B cell (primary cell): ENCODE measurements at regions not wholly inside any gene's neighbourhood (a gene's known extent, or its start where the extent isn't known, plus 50 kb on each side); places are given as distances from the start of the nearest gene placed in this dataset.

Experiments used
- ATAC-seq: fragments of 200-7000 bp; cut with Tn5 transposase; one replicate; pipeline ENCODE4 v1.10.0; 2021; ENCODE audit warnings: low read depth, mild to moderate bottlenecking, moderate number of reproducible peaks, moderate library complexity
- CTCF ChIA-PET: fragments of 350-600 bp; sonication (Branson Sonifier 250); formaldehyde crosslinking; loops from one replicate; lab custom pipeline; 2021; ENCODE audit warnings: antibody characterized with exemption, inconsistent platforms; lab: Charles Lee
- POLR2A ChIA-PET: fragments of 350-600 bp; sonication (Branson Sonifier 250); formaldehyde crosslinking; loops from one replicate; lab custom pipeline; 2021; ENCODE audit warnings: antibody characterized with exemption; lab: Charles Lee
- DNase-seq: peaks from one replicate; pipeline ENCODE4 v3.0.0; 2013
- H2AFZ ChIP-seq: 2 replicates; pipeline ENCODE4 v1.6.1; 2012; ENCODE audit warnings: mild to moderate bottlenecking, low read depth, low read length; ENCODE audit not compliant: insufficient read depth, poor library complexity, severe bottlenecking
- H3K27ac ChIP-seq, 2 donors: 1 replicate in 1 of 2; 2 replicates in 1 of 2; pipeline ENCODE4 v1.5.1; 2012 to 2013; ENCODE audit warnings: low read length in 2 of 2, mild to moderate bottlenecking in 2 of 2, moderate library complexity in 1 of 2
- H3K27me3 ChIP-seq, 4 experiments: fragments of 200-600 bp in 1 of 4; sonication (generic) in 1 of 4; replicated peaks in 1 of 4; 1 replicate in 2 of 4; 2 replicates in 2 of 4; pipeline versions ENCODE4 v1.6.1 to v1.7.0; 2013 to 2016; ENCODE audit warnings: low read length in 3 of 4, mild to moderate bottlenecking in 2 of 4, mixed read lengths in 1 of 4, moderate library complexity in 1 of 4; ENCODE audit not compliant: insufficient read depth in 4 of 4, control insufficient read depth in 3 of 4; ENCODE audit errors: control extremely low read depth in 1 of 4
- H3K36me3 ChIP-seq, 2 experiments: replicated peaks in 1 of 2; 1 replicate in 1 of 2; 2 replicates in 1 of 2; pipeline versions ENCODE4 v1.6.1 to v1.7.1; 2013; ENCODE audit warnings: low read length in 1 of 2; ENCODE audit not compliant: insufficient read depth in 2 of 2, control insufficient read depth in 1 of 2; ENCODE audit errors: control extremely low read depth in 1 of 2, extremely low read depth in 1 of 2
- H3K4me1 ChIP-seq, 2 donors: fragments of 200-600 bp in 1 of 2; sonication (generic) in 1 of 2; 1 replicate in 1 of 2; 2 replicates in 1 of 2; pipeline versions ENCODE4 v1.5.1 to v1.6.1; 2013 to 2017; ENCODE audit warnings: low read length in 2 of 2; ENCODE audit not compliant: control insufficient read depth in 2 of 2, insufficient read depth in 2 of 2
- H3K4me2 ChIP-seq: replicated peaks from 2 replicates; pipeline ENCODE3; 2012; ENCODE audit warnings: mild to moderate bottlenecking, low read depth, low read length; ENCODE audit not compliant: poor library complexity, severe bottlenecking
- H3K4me3 ChIP-seq, 5 experiments: fragments of 200-600 bp in 1 of 5; sonication (generic) in 1 of 5; 1 replicate in 3 of 5; 2 replicates in 2 of 5; pipeline versions ENCODE4 v1.5.1 to v1.7.0; 2011 to 2016; ENCODE audit warnings: low read length in 4 of 5, mild to moderate bottlenecking in 4 of 5, low read depth in 2 of 5, control low read depth in 1 of 5, moderate library complexity in 1 of 5; ENCODE audit not compliant: insufficient read depth in 1 of 5; ENCODE audit errors: control extremely low read depth in 1 of 5, extremely low read depth in 1 of 5
- H3K79me2 ChIP-seq: fragments of 200-600 bp; sonication (generic); one replicate; pipeline ENCODE4 v1.6.0; 2016; ENCODE audit warnings: low read length; ENCODE audit not compliant: control insufficient read depth, insufficient read depth
- H3K9ac ChIP-seq: fragments of 200-600 bp; sonication (generic); 2 replicates; pipeline ENCODE4 v1.6.1; 2017; ENCODE audit warnings: mild to moderate bottlenecking, low read length, moderate library complexity
- H3K9me3 ChIP-seq, 3 donors: one replicate each; pipeline versions ENCODE4 v1.6.1 to v1.7.1; 2013; ENCODE audit warnings: low read length in 2 of 3; ENCODE audit not compliant: control insufficient read depth in 2 of 3, insufficient read depth in 1 of 3; ENCODE audit errors: control extremely low read depth in 1 of 3
- H4K20me1 ChIP-seq: 2 replicates; pipeline ENCODE4 v1.6.0; 2012; ENCODE audit warnings: mild to moderate bottlenecking, low read length; ENCODE audit not compliant: insufficient read depth, control insufficient read depth, poor library complexity, severe bottlenecking
- H3K27ac Mint-ChIP-seq: one replicate; pipeline ENCODE4 v1.8.0; 2021; ENCODE audit warnings: mixed read lengths
- H3K27me3 Mint-ChIP-seq: one replicate; pipeline ENCODE4 v1.8.0; 2021; ENCODE audit warnings: mixed read lengths
- H3K4me1 Mint-ChIP-seq: one replicate; pipeline ENCODE4 v1.8.0; 2021; ENCODE audit warnings: mixed read lengths
- H3K4me3 Mint-ChIP-seq: one replicate; pipeline ENCODE4 v1.8.0; 2021; ENCODE audit warnings: mixed read lengths
- H3K9me3 Mint-ChIP-seq: one replicate; pipeline ENCODE4 v1.8.0; 2022; ENCODE audit warnings: mixed read lengths; ENCODE audit not compliant: insufficient read depth
- EZH2 ChIP-seq: IDR thresholded peaks from 2 replicates; pipeline ENCODE4 v1.6.1; 2012; ENCODE audit warnings: borderline replicate concordance, low read depth, mild to moderate bottlenecking, moderate library complexity, low read length; ENCODE audit not compliant: insufficient read depth, poor library complexity, severe bottlenecking
- WGBS: methylation state at CpG from one replicate; pipeline ENCODE4 v1.1.5; 2013; ENCODE audit warnings: missing lambda C conversion rate; ENCODE audit not compliant: insufficient coverage; 5-methylcytosine and 5-hydroxymethylcytosine counted together
- intact Hi-C: fragments of 100-400 bp; cut with micrococcal nuclease; formaldehyde crosslinking; loops from one replicate; pipeline ENCODE4 v1.10.0; 2022
- TF ChIP-seq, protein P1 (sequence below): fragments of 200-600 bp; IDR thresholded peaks from one replicate; pipeline ENCODE4 v1.8.0; 2022; ENCODE audit warnings: antibody characterized with exemption, mild to moderate bottlenecking

DNA sequence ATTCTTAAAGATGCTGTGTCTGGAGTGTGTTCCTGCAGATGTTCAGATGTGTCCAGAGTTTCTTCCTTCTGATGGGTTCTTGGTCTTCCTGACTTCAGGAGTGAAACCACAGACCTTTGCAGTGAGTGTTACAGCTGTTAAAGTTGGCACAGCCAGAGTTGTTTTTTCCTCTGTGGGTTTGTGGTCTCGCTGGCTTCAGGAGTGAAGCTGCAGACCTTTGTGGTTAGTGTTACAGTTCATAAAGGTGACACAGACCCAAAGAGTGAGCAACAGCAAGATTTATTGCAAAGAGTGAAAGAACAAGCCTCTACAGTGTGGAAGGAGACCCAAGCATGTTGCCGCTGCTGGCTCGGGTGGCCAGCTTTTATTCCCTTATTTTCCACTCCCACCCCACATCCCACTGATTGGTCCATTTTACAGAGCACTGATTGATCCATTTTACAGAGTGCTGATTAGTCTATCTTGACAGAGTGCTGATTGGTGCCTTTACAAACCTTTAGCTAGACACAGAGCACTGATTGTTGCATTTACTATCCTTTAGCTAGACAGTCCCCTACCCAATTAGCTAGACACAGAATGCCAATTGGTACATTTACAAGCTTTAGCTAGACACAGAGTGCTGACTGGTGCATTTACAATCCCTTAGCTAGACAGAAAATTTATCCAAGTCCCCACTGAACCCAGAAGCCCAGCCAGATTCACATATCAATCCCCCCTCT lies 266.6 kb downstream of the RPS4Y2 start:
- Histone ChIP-seq H3K27ac (no peak overlapping the region), H3K79me2 (no peaks in the 10 kb centered on the region), H2AFZ (no peak overlapping the region), H3K9me3 (no peaks in the 10 kb centered on the region), H3K27me3 (no peaks in the 10 kb centered on the region), H3K4me2 (no peak overlapping the region), H3K4me1 (peaks cover 0 to 20% of the 10 kb centered on the region in 2 donors), H4K20me1 (no peaks in the 10 kb centered on the region), H3K36me3 (no peaks in the 10 kb centered on the region), H3K4me3 (no peak overlapping the region), H3K9ac (no peak overlapping the region)
- Mint-ChIP-seq H3K9me3 (no peaks in the 10 kb centered on the region), H3K27me3 (no peaks in the 10 kb centered on the region), H3K4me3 (peak overlapping the region; percentile 76), H3K4me1 (peaks cover 34% of the 10 kb centered on the region), H3K27ac (peak overlapping the region; percentile 80)
- CTCF ChIA-PET = interaction anchor here (1.3 kb wide), 1 partner anchor 10 kb away, joined by 3 read pairs; no protein-coding TSS in a partner anchor
- intact Hi-C loops = loop anchor here (10.0 kb wide), 2 partner anchors 52 to 258 kb away; no protein-coding TSS in a partner anchor
- ATAC-seq (peak; percentile 41), DNase-seq (no peak)
- WGBS = no CpG with 5 or more reads among the region's 3 CpGs
- POLR2A ChIA-PET = interaction anchor here (0.8 kb wide), 1 partner anchor 10 kb away, joined by 3 read pairs; no protein-coding TSS in a partner anchor
- TF ChIP-seq EZH2 = no peak
- TF ChIP-seq, protein P1, sequence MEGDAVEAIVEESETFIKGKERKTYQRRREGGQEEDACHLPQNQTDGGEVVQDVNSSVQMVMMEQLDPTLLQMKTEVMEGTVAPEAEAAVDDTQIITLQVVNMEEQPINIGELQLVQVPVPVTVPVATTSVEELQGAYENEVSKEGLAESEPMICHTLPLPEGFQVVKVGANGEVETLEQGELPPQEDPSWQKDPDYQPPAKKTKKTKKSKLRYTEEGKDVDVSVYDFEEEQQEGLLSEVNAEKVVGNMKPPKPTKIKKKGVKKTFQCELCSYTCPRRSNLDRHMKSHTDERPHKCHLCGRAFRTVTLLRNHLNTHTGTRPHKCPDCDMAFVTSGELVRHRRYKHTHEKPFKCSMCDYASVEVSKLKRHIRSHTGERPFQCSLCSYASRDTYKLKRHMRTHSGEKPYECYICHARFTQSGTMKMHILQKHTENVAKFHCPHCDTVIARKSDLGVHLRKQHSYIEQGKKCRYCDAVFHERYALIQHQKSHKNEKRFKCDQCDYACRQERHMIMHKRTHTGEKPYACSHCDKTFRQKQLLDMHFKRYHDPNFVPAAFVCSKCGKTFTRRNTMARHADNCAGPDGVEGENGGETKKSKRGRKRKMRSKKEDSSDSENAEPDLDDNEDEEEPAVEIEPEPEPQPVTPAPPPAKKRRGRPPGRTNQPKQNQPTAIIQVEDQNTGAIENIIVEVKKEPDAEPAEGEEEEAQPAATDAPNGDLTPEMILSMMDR = no peak

DNA sequence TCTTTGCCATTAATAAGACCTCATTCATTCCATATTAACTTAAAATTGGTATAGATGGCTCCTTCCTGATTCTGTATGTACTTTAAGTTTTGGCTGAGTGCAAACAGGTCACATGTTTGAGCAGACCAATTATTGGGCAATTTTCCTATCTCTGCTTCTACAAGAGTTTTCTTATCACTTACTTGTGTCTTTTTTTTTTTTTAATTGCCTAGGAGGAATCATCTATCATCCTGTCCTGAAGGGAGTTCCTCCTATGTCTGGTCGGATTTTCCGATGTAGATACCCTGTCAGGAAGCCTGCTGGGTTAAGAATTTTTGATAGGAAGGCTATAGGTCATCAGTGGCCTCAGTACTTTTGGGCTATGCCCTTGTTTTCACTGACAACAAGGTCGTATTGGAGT lies 268.0 kb downstream of the RPS4Y2 start:
- Mint-ChIP-seq H3K27ac (no peak overlapping the region), H3K27me3 (no peaks in the 10 kb centered on the region), H3K4me1 (peaks cover 43% of the 10 kb centered on the region), H3K9me3 (no peaks in the 10 kb centered on the region), H3K4me3 (no peak overlapping the region)
- no peaks in the 10 kb centered on the region for H3K36me3 ChIP-seq
- WGBS = no CpG with 5 or more reads among the region's 3 CpGs
- H3K4me3 ChIP-seq = no peak overlapping the region
- no peak for DNase-seq
- no peak overlapping the region for H3K4me2 ChIP-seq
- H3K9me3 ChIP-seq = no peaks in the 10 kb centered on the region
- no peaks in the 10 kb centered on the region for H3K79me2 ChIP-seq
- H3K27me3 ChIP-seq = no peaks in the 10 kb centered on the region
- no peak for ATAC-seq
- peaks cover 0 to 30% of the 10 kb centered on the region in 2 donors for H3K4me1 ChIP-seq
- H3K9ac ChIP-seq = no peak overlapping the region
- POLR2A ChIA-PET = no interaction called here
- CTCF ChIA-PET = no interaction called here
- no peak overlapping the region for H3K27ac ChIP-seq
- H2AFZ ChIP-seq = no peak overlapping the region
- TF ChIP-seq, protein P1 = no peak
- no peak for TF ChIP-seq EZH2
- H4K20me1 ChIP-seq = no peaks in the 10 kb centered on the region
- intact Hi-C loops = loop anchor here (10.0 kb wide), 2 partner anchors 51 to 259 kb away; no protein-coding TSS in a partner anchor
